Keratinocyte (primary cell): ENCODE measurements at regions not wholly inside any gene's neighbourhood (a gene's known extent, or its start where the extent isn't known, plus 50 kb on each side); places are given as distances from the start of the nearest gene placed in this dataset.

ENCODE experiments used
- DNase-seq: peaks from one replicate; pipeline ENCODE4 v3.0.0-alpha.2; 2011; ENCODE audit warnings: low read depth, missing footprints, low spot score
- FAIRE-seq: peaks from 2 replicates; lab custom pipeline; 2011; peaks lifted over from hg19 to GRCh38; lab: Jason Lieb, UNC
- H2AFZ ChIP-seq: 2 replicates; pipeline ENCODE4 v1.6.0; 2012; ENCODE audit warnings: low read length, control low read depth, inconsistent platforms; ENCODE audit not compliant: control insufficient read depth
- H3K27ac ChIP-seq: 2 replicates; pipeline ENCODE4 v1.5.1; 2011; ENCODE audit warnings: low read length; ENCODE audit not compliant: control insufficient read depth, insufficient read depth
- H3K27me3 ChIP-seq: 3 replicates; pipeline ENCODE4 v1.6.0; 2011; ENCODE audit warnings: low read length; ENCODE audit not compliant: control insufficient read depth, insufficient read depth; ENCODE audit errors: extremely low read depth
- H3K36me3 ChIP-seq, 2 experiments: 2 replicates in 1 of 2; 3 replicates in 1 of 2; pipeline ENCODE4 v1.5.1; 2011; ENCODE audit warnings: low read length in 2 of 2, mild to moderate bottlenecking in 1 of 2; ENCODE audit not compliant: control insufficient read depth in 2 of 2, insufficient read depth in 2 of 2; ENCODE audit errors: extremely low read depth in 1 of 2
- H3K4me1 ChIP-seq: 3 replicates; pipeline ENCODE4 v1.5.1; 2011; ENCODE audit warnings: low read length; ENCODE audit not compliant: control insufficient read depth, insufficient read depth; ENCODE audit errors: extremely low read depth
- H3K4me2 ChIP-seq: 3 replicates; pipeline ENCODE4 v1.6.0; 2011; ENCODE audit warnings: low read depth, low read length; ENCODE audit not compliant: control insufficient read depth, insufficient read depth; ENCODE audit errors: extremely low read depth
- H3K4me3 ChIP-seq, 3 experiments: fragments of 200-600 bp in 1 of 3; sonication (generic) in 1 of 3; 2 replicates in 2 of 3; 3 replicates in 1 of 3; pipeline ENCODE4 v1.5.1; 2011 to 2016; ENCODE audit warnings: low read length in 3 of 3, mild to moderate bottlenecking in 3 of 3, control low read depth in 2 of 3, inconsistent platforms in 1 of 3, low read depth in 1 of 3, mixed read lengths in 1 of 3, mixed run types in 1 of 3, moderate library complexity in 1 of 3; ENCODE audit not compliant: control insufficient read depth in 2 of 3, insufficient read depth in 2 of 3; ENCODE audit errors: extremely low read depth in 1 of 3
- H3K79me2 ChIP-seq: 2 replicates; pipeline ENCODE4 v1.6.0; 2012; ENCODE audit warnings: low read length; ENCODE audit not compliant: control insufficient read depth, insufficient read depth
- H3K9ac ChIP-seq: 3 replicates; pipeline ENCODE4 v1.6.0; 2011; ENCODE audit warnings: low read length; ENCODE audit not compliant: control insufficient read depth, insufficient read depth; ENCODE audit errors: extremely low read depth
- H3K9me1 ChIP-seq: 3 replicates; pipeline ENCODE4 v1.6.0; 2011; ENCODE audit warnings: low read length; ENCODE audit not compliant: control insufficient read depth, insufficient read depth; ENCODE audit errors: extremely low read depth
- H3K9me3 ChIP-seq: 2 replicates; pipeline ENCODE4 v1.5.1; 2012; ENCODE audit warnings: low read depth, low read length; ENCODE audit not compliant: control insufficient read depth
- H4K20me1 ChIP-seq: 3 replicates; pipeline ENCODE4 v1.6.0; 2011; ENCODE audit warnings: low read length; ENCODE audit not compliant: control insufficient read depth, insufficient read depth; ENCODE audit errors: extremely low read depth
- EZH2 ChIP-seq: IDR thresholded peaks from one replicate; pipeline ENCODE4 v1.6.1; 2012; ENCODE audit warnings: inconsistent platforms, mild to moderate bottlenecking, low read length, moderate library complexity
- dilution Hi-C: fragments of 300-500 bp; cut with MboI; formaldehyde crosslinking; loops from one replicate; pipeline ENCODE4 v1.7.0; 2020; ENCODE audit warnings: low sequenced_read_pairs; ENCODE audit not compliant: extremely low pct_ligation_motif_present
- TF ChIP-seq, protein P1 (sequence below), 3 experiments: IDR thresholded peaks in 1 of 3; conservative IDR thresholded peaks in 1 of 3; optimal IDR thresholded peaks in 1 of 3; 2 replicates in 2 of 3; 3 replicates in 1 of 3; pipeline versions ENCODE3 to v1.5.1; 2011; ENCODE audit warnings: low read length in 3 of 3, mild to moderate bottlenecking in 3 of 3, moderate library complexity in 2 of 3, control low read depth in 1 of 3, inconsistent platforms in 1 of 3; ENCODE audit not compliant: insufficient read depth in 2 of 3; ENCODE audit errors: extremely low read depth in 1 of 3

DNA sequence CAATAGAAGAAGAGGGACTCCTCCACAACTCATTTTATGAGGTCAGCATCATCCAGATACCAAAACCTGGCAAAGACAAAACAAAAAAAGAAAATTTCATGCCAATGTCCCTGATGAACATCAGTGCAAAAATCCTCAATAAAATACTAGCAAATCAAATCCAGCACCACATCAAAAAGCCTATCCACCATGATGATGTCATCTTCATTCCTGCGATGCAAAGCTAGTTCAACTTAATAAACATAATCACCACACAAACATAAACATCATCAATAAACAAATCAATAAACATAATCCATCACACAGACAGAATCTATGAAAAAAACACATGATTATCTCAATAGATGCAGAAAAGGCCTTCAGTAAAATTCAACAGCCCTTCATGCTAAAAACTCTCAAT is 342.1 kb downstream of the RSL24D1 start:
- Histone ChIP-seq H3K9ac (no peak overlapping the region), H3K4me1 (no peaks in the 10 kb centered on the region), H4K20me1 (no peaks in the 10 kb centered on the region), H3K27ac (no peak overlapping the region), H3K4me3 (no peak overlapping the region), H2AFZ (no peak overlapping the region), H3K27me3 (no peaks in the 10 kb centered on the region), H3K9me3 (peaks cover 2% of the 10 kb centered on the region), H3K9me1 (no peaks in the 10 kb centered on the region), H3K4me2 (no peak overlapping the region), H3K36me3 (no peaks in the 10 kb centered on the region), H3K79me2 (no peaks in the 10 kb centered on the region)
- DNase-seq (no peak), FAIRE-seq (no peak)
- dilution Hi-C loops = no loop called here
- TF ChIP-seq EZH2 = no peak
- TF ChIP-seq, protein P1, sequence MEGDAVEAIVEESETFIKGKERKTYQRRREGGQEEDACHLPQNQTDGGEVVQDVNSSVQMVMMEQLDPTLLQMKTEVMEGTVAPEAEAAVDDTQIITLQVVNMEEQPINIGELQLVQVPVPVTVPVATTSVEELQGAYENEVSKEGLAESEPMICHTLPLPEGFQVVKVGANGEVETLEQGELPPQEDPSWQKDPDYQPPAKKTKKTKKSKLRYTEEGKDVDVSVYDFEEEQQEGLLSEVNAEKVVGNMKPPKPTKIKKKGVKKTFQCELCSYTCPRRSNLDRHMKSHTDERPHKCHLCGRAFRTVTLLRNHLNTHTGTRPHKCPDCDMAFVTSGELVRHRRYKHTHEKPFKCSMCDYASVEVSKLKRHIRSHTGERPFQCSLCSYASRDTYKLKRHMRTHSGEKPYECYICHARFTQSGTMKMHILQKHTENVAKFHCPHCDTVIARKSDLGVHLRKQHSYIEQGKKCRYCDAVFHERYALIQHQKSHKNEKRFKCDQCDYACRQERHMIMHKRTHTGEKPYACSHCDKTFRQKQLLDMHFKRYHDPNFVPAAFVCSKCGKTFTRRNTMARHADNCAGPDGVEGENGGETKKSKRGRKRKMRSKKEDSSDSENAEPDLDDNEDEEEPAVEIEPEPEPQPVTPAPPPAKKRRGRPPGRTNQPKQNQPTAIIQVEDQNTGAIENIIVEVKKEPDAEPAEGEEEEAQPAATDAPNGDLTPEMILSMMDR (optimal IDR thresholded peaks at IDR 0.05 in 1 of 3, IDR thresholded peaks at IDR 0.05 in 1 of 3, conservative IDR thresholded peaks at IDR 0.05 in 1 of 3; ENCODE audit: extremely low read depth in 1 of 3, insufficient read depth in 2 of 3, low read length in 3 of 3) = no peak

GRCh38 chr15:54850101-54850500 is 346.6 kb downstream of the RSL24D1 start:
- H3K9me1 ChIP-seq = no peaks in the 10 kb centered on the region
- no peak overlapping the region for H2AFZ ChIP-seq
- dilution Hi-C loops = no loop called here
- no peaks in the 10 kb centered on the region for H3K27me3 ChIP-seq
- DNase-seq (no peak), FAIRE-seq (no peak)
- no peaks in the 10 kb centered on the region for H4K20me1 ChIP-seq
- no peak overlapping the region for H3K4me2 ChIP-seq
- no peak overlapping the region for H3K27ac ChIP-seq
- H3K4me3 ChIP-seq = no peak overlapping the region
- H3K9me3 ChIP-seq = no peaks in the 10 kb centered on the region
- no peaks in the 10 kb centered on the region for H3K36me3 ChIP-seq
- H3K79me2 ChIP-seq = no peaks in the 10 kb centered on the region
- no peak overlapping the region for H3K9ac ChIP-seq
- TF ChIP-seq, protein P1 (optimal IDR thresholded peaks at IDR 0.05 in 1 of 3, IDR thresholded peaks at IDR 0.05 in 1 of 3, conservative IDR thresholded peaks at IDR 0.05 in 1 of 3; ENCODE audit: extremely low read depth in 1 of 3, insufficient read depth in 2 of 3, low read length in 3 of 3) = no peak
- no peak for TF ChIP-seq EZH2
- H3K4me1 ChIP-seq = no peaks in the 10 kb centered on the region
